Spinal cord (tissue), 9 donors: ENCODE measurements at regions not wholly inside any gene's neighbourhood (a gene's known extent, or its start where the extent isn't known, plus 50 kb on each side); places are given as distances from the start of the nearest gene placed in this dataset.
"Not testable (repeated sequence)": the region's sequence is repeated elsewhere in the genome, so short reads cannot be mapped to it uniquely, and the experiment has no call there.

Experiments used
- DNase-seq, 6 donors: peaks; one replicate each; pipeline versions ENCODE4 v3.0.0 to v3.0.0-alpha.2; 2013 to 2015; ENCODE audit warnings: low spot score in 6 of 6, low read depth in 4 of 6
- H3K27ac ChIP-seq: one replicate; pipeline ENCODE4 v1.5.1; 2013; ENCODE audit warnings: low read depth, low read length, control low read depth
- H3K27me3 ChIP-seq: one replicate; pipeline ENCODE4 v1.6.1; 2013; ENCODE audit warnings: low read length; ENCODE audit not compliant: control insufficient read depth, insufficient read depth
- H3K36me3 ChIP-seq: one replicate; pipeline ENCODE4 v1.6.1; 2013; ENCODE audit warnings: low read length; ENCODE audit not compliant: control insufficient read depth, insufficient read depth
- H3K4me1 ChIP-seq: one replicate; pipeline ENCODE4 v1.6.1; 2013; ENCODE audit warnings: low read length; ENCODE audit not compliant: control insufficient read depth, insufficient read depth
- H3K4me3 ChIP-seq: one replicate; pipeline ENCODE4 v1.5.1; 2013; ENCODE audit warnings: low read depth, low read length, control low read depth
- H3K9me3 ChIP-seq: one replicate; pipeline ENCODE4 v1.6.1; 2013; ENCODE audit warnings: low read length; ENCODE audit not compliant: control insufficient read depth, insufficient read depth
- WGBS: methylation state at CpG from one replicate; pipeline ENCODE4 v1.1.5; 2013; ENCODE audit warnings: missing lambda C conversion rate; ENCODE audit not compliant: insufficient coverage; 5-methylcytosine and 5-hydroxymethylcytosine counted together
- donor health status: healthy.

DNA sequence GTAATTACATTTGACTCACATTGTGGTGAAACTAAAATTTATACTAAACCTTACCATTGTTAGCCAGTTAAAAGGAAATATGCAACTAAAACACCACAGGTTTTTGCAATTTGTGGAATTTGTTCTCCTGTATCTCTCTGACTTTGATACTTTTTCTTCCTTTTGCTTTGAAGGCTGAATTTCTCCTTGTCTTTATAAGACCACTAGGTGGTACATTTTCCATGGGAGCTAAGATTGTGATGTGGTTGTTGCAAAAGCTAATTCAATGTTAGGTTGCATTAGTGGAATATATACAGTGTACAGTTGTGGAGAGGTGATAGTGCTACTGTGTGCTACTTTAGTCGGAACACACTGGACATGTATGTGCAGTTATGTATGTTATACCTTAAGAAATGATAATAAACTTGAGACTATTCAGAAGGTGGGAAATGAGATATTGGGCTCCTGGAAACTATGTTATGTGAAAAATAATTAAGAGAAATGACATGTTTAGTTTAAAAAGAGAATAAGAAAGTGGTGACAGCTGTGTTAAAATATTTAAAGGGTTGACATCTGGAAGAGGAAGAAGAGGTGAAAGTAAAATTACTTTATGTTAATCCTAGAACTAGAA lies 70.3 kb downstream of the ARL9 start:
- Histone ChIP-seq H3K4me3 (no peak overlapping the region), H3K4me1 (no peaks in the 10 kb centered on the region), H3K27me3 (no peaks in the 10 kb centered on the region), H3K9me3 (no peaks in the 10 kb centered on the region), H3K27ac (no peak overlapping the region), H3K36me3 (no peaks in the 10 kb centered on the region)
- 80% methylated on average over 1 of the region's 1 CpG for WGBS
- peak; percentile 7 to 80 (median 24) for DNase-seq

DNA sequence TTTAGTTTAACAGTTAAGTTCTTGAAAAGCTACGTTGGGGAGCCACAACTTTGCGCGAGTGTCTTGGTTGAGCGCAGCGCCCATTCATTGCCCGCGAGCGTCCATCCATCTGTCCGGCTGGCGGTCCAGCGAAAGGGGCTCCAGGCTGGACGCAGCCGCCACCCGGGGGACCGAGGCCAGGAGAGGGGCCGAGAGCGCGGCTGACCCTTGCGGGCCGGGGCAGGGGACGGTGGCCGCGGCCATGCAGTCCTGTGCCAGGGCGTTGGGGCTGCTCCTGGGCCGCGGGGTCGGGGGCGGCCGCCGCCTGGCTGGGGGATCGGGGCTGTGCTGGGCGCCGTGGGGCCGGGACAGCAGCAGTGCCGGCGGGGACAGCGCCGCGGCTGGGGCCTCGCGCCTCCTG lies 86.8 kb downstream of the ARL9 start:
- 28% methylated on average over 35 of the region's 41 CpGs for WGBS
- H3K4me1 ChIP-seq, H3K27ac ChIP-seq, H3K27me3 ChIP-seq, DNase-seq, H3K36me3 ChIP-seq, H3K9me3 ChIP-seq, H3K4me3 ChIP-seq: not testable (repeated sequence)
